ENCODE measurements at regions not wholly inside any gene's neighbourhood (a gene's known extent, or its start where the extent isn't known, plus 50 kb on each side); places are given as distances from the start of the nearest gene placed in this dataset.
"Not testable (repeated sequence)": the region's sequence is repeated elsewhere in the genome, so short reads cannot be mapped to it uniquely, and the experiment has no call there.

DNA sequence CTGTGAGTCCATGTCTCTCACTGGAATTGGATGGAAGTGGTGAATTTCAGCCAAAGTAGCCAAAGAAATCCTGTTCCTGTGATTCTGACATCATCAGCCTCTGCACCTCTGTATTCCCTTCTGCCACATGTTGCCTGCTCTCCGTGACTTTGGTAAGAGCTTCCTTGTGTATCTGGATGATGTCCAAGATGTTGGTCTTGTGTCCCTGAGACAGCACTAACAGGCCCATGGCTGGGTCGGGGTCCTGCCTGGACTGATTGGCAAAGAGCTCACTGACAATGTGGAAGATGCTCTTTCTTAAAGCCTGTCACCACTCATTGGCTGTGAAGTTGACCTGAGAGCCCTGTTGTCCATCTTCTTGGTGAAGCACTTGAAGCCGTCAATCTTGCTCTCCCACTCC lies 247.3 kb downstream of the CWH43 start:
- TF ChIP-seq POLR2A (IDR thresholded peaks at IDR 0.05): not testable (repeated sequence)
- TF ChIP-seq, protein P1, sequence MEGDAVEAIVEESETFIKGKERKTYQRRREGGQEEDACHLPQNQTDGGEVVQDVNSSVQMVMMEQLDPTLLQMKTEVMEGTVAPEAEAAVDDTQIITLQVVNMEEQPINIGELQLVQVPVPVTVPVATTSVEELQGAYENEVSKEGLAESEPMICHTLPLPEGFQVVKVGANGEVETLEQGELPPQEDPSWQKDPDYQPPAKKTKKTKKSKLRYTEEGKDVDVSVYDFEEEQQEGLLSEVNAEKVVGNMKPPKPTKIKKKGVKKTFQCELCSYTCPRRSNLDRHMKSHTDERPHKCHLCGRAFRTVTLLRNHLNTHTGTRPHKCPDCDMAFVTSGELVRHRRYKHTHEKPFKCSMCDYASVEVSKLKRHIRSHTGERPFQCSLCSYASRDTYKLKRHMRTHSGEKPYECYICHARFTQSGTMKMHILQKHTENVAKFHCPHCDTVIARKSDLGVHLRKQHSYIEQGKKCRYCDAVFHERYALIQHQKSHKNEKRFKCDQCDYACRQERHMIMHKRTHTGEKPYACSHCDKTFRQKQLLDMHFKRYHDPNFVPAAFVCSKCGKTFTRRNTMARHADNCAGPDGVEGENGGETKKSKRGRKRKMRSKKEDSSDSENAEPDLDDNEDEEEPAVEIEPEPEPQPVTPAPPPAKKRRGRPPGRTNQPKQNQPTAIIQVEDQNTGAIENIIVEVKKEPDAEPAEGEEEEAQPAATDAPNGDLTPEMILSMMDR (IDR thresholded peaks at IDR 0.05): not testable (repeated sequence)
